ENCODE measurements at regions not wholly inside any gene's neighbourhood (a gene's known extent, or its start where the extent isn't known, plus 50 kb on each side); places are given as distances from the start of the nearest gene placed in this dataset.

- H3K4me2 ChIP-seq (ENCODE audit: low read depth, low read length, poor library complexity, severe bottlenecking): no peak overlapping the region
- no peak overlapping the region for H2AFZ ChIP-seq (ENCODE audit: low read length)
- no peaks in the 10 kb centered on the region for H3K9me2 ChIP-seq (replicated peaks; ENCODE audit: low read depth, low read length)
- no peaks in the 10 kb centered on the region for H4K20me1 ChIP-seq (ENCODE audit: insufficient read depth, low read length, poor library complexity, severe bottlenecking)
- H3K79me2 ChIP-seq (ENCODE audit: insufficient read depth, low read length): no peaks in the 10 kb centered on the region
- no peaks in the 10 kb centered on the region for H3K36me3 ChIP-seq (ENCODE audit: insufficient read depth, low read length)
- no peaks in the 10 kb centered on the region for H3K9me3 ChIP-seq (ENCODE audit: insufficient read depth, low read depth, low read length)
- H3K27me3 ChIP-seq (ENCODE audit: insufficient read depth, low read length, poor library complexity, severe bottlenecking): no peaks in the 10 kb centered on the region
- H3K9ac ChIP-seq (ENCODE audit: low read depth, low read length, poor library complexity, severe bottlenecking): no peak overlapping the region
- H3K4me3 ChIP-seq (ENCODE audit: low read length, poor library complexity, severe bottlenecking): no peak overlapping the region
- TF ChIP-seq EZH2phosphoT487 (IDR thresholded peaks at IDR 0.05; ENCODE audit: borderline replicate concordance) (no peak), CTCF (conservative IDR thresholded peaks at IDR 0.05; ENCODE audit: low read length) (no peak)
- no peaks in the 10 kb centered on the region for H3K4me1 ChIP-seq (ENCODE audit: insufficient read depth, low read length, poor library complexity, severe bottlenecking)
- no peaks in the 10 kb centered on the region for H3F3A ChIP-seq (ENCODE audit: low read depth)
Measured at GRCh38 chr10:83153714-83154113, 985.6 kb upstream of the GHITM start.

GRCh38 chr10:83164156-83164555 lies 975.2 kb upstream of the GHITM start:
- Histone ChIP-seq H3K27me3 (ENCODE audit: insufficient read depth, low read length, poor library complexity, severe bottlenecking) (no peaks in the 10 kb centered on the region), H3K4me1 (ENCODE audit: insufficient read depth, low read length, poor library complexity, severe bottlenecking) (no peaks in the 10 kb centered on the region), H3K79me2 (ENCODE audit: insufficient read depth, low read length) (no peaks in the 10 kb centered on the region), H3K36me3 (ENCODE audit: insufficient read depth, low read length) (no peaks in the 10 kb centered on the region), H3F3A (ENCODE audit: low read depth) (no peaks in the 10 kb centered on the region), H3K4me3 (ENCODE audit: low read length, poor library complexity, severe bottlenecking) (no peak overlapping the region), H3K9me2 (replicated peaks; ENCODE audit: low read depth, low read length) (no peaks in the 10 kb centered on the region), H3K9me3 (ENCODE audit: insufficient read depth, low read depth, low read length) (no peaks in the 10 kb centered on the region), H2AFZ (ENCODE audit: low read length) (no peak overlapping the region), H3K4me2 (ENCODE audit: low read depth, low read length, poor library complexity, severe bottlenecking) (no peak overlapping the region), H3K9ac (ENCODE audit: low read depth, low read length, poor library complexity, severe bottlenecking) (no peak overlapping the region), H4K20me1 (ENCODE audit: insufficient read depth, low read length, poor library complexity, severe bottlenecking) (no peaks in the 10 kb centered on the region)
- TF ChIP-seq EZH2phosphoT487 (IDR thresholded peaks at IDR 0.05; ENCODE audit: borderline replicate concordance): no peak
- TF ChIP-seq CTCF (conservative IDR thresholded peaks at IDR 0.05; ENCODE audit: low read length): no peak

GRCh38 chr10:83165265-83165664 lies 974.0 kb upstream of the GHITM start:
- no peak for TF ChIP-seq EZH2phosphoT487 (IDR thresholded peaks at IDR 0.05; ENCODE audit: borderline replicate concordance)
- no peak for TF ChIP-seq CTCF (conservative IDR thresholded peaks at IDR 0.05; ENCODE audit: low read length)

More at GRCh38 chr10:83165265-83165664, 974.0 kb upstream of the GHITM start:
- Histone ChIP-seq H3K4me2 (ENCODE audit: low read depth, low read length, poor library complexity, severe bottlenecking) (no peak overlapping the region), H3K9me2 (replicated peaks; ENCODE audit: low read depth, low read length) (no peaks in the 10 kb centered on the region), H3K27me3 (ENCODE audit: insufficient read depth, low read length, poor library complexity, severe bottlenecking) (no peaks in the 10 kb centered on the region), H3K79me2 (ENCODE audit: insufficient read depth, low read length) (no peaks in the 10 kb centered on the region), H3K4me1 (ENCODE audit: insufficient read depth, low read length, poor library complexity, severe bottlenecking) (no peaks in the 10 kb centered on the region), H4K20me1 (ENCODE audit: insufficient read depth, low read length, poor library complexity, severe bottlenecking) (no peaks in the 10 kb centered on the region), H3K9me3 (ENCODE audit: insufficient read depth, low read depth, low read length) (no peaks in the 10 kb centered on the region), H3F3A (ENCODE audit: low read depth) (no peaks in the 10 kb centered on the region), H3K4me3 (ENCODE audit: low read length, poor library complexity, severe bottlenecking) (no peak overlapping the region), H2AFZ (ENCODE audit: low read length) (no peak overlapping the region), H3K9ac (ENCODE audit: low read depth, low read length, poor library complexity, severe bottlenecking) (no peak overlapping the region), H3K36me3 (ENCODE audit: insufficient read depth, low read length) (no peaks in the 10 kb centered on the region)

Data from Loucy (cell line).